Stomach (tissue), 8 donors: ENCODE measurements at regions not wholly inside any gene's neighbourhood (a gene's known extent, or its start where the extent isn't known, plus 50 kb on each side); places are given as distances from the start of the nearest gene placed in this dataset.

Source experiments
- DNase-seq, 2 donors: peaks; one replicate each; pipeline versions ENCODE4 v3.0.0 to v3.0.0-alpha.2; 2013 to 2019
- H3K27ac ChIP-seq, 5 donors: fragments of 200-600 bp in 4 of 5; sonication (generic) in 4 of 5; one replicate each; pipeline ENCODE4 v1.5.1; 2013 to 2019; ENCODE audit warnings: mild to moderate bottlenecking in 1 of 5, moderate library complexity in 1 of 5
- H3K27me3 ChIP-seq, 3 donors: fragments of 200-600 bp; sonication (generic); one replicate each; pipeline ENCODE4 v1.5.1; 2017 to 2019; ENCODE audit warnings: mixed run types in 1 of 3
- H3K36me3 ChIP-seq, 4 donors: fragments of 200-600 bp; sonication (generic); 1 replicate in 3 of 4; 2 replicates in 1 of 4; pipeline ENCODE4 v1.5.1; 2016 to 2019
- H3K4me1 ChIP-seq, 4 donors: fragments of 200-600 bp; sonication (generic); one replicate each; pipeline ENCODE4 v1.5.1; 2016 to 2019
- H3K4me3 ChIP-seq, 4 donors: fragments of 200-600 bp; sonication (generic) in 3 of 4; one replicate each; pipeline ENCODE4 v1.5.1; 2016 to 2019; ENCODE audit warnings: mild to moderate bottlenecking in 1 of 4
- H3K9me3 ChIP-seq, 4 donors: fragments of 200-600 bp; sonication (generic); one replicate each; pipeline ENCODE4 v1.5.1; 2016 to 2019
- EP300 ChIP-seq: sonication (generic); formaldehyde crosslinking; IDR thresholded peaks from one replicate; pipeline ENCODE4 v1.6.1; 2017; ENCODE audit warnings: antibody characterized with exemption
- POLR2A ChIP-seq, 4 donors: fragments of 450-650 bp; IDR thresholded peaks; one replicate each; pipeline ENCODE4 v1.6.1; 2016; ENCODE audit warnings: antibody characterized with exemption in 4 of 4, control low read depth in 2 of 4, mild to moderate bottlenecking in 1 of 4, moderate library complexity in 1 of 4
- POLR2AphosphoS5 ChIP-seq, 3 donors: sonication (generic); formaldehyde crosslinking; IDR thresholded peaks; one replicate each; pipeline ENCODE4 v1.6.1; 2016; ENCODE audit warnings: antibody characterized with exemption in 3 of 3
- whole genome bisulfite sequencing, 5 donors: extraction: QIAGEN DNeasy Blood & Tissue Kit in 3 of 5; methylation state at CpG; one replicate each; pipeline versions ENCODE4 v1.1.5 to v1.1.7; 2013 to 2018; 5-methylcytosine and 5-hydroxymethylcytosine counted together
- intact Hi-C: fragments of 100-400 bp; cut with DNase I; formaldehyde crosslinking; loops from one replicate; pipeline ENCODE4 v1.15.1; 2023; ENCODE audit warnings: low total_unique reads
- TF ChIP-seq, protein P1 (sequence below), 7 experiments: fragments of 450-650 bp in 4 of 7; fragments of 200-600 bp in 3 of 7; sonication (generic) in 3 of 7; IDR thresholded peaks; one replicate each; pipeline ENCODE4 v1.5.1; 2016 to 2019; ENCODE audit warnings: antibody characterized with exemption in 7 of 7, control low read depth in 2 of 7, mild to moderate bottlenecking in 1 of 7
- donor health status: healthy with polysubstance abuse.
- donor health status: Bipolar disorder and iron deficiency.
- donor health status: healthy.

DNA sequence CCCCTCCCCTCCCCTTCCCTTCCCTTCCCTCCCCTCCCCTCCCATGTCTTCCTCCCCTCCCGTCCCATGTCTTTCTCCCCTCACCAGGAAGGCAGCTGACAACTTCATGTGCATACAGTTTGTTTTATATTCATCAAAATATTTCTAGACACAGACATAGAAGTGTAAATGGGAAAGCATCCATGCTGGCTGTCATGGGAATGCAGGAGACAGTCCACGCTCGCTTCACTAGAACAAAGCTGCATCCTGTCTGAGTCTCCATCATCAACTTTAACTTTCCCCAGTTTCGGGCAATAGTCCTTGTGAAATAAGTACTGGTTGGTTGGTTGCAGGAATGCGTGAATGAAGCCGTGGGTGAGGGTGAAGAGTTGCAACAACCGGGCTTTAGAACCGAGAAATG, 226.9 kb downstream of the DCDC2C start:
- H3K27me3 ChIP-seq, result no peaks in the 10 kb centered on the region
- peaks cover 0 to 14% (median 5%) of the 10 kb centered on the region in 4 donors for H3K9me3 ChIP-seq
- 69 to 87% (median 75%) methylated on average over 7 to 8 of the region's 8 CpGs for WGBS, 5 donors
- H3K36me3 ChIP-seq, result no peaks in the 10 kb centered on the region
- no peak for TF ChIP-seq POLR2A (IDR thresholded peaks at IDR 0.05)
- no peak for TF ChIP-seq POLR2AphosphoS5 (IDR thresholded peaks at IDR 0.05)
- TF ChIP-seq, protein P1, sequence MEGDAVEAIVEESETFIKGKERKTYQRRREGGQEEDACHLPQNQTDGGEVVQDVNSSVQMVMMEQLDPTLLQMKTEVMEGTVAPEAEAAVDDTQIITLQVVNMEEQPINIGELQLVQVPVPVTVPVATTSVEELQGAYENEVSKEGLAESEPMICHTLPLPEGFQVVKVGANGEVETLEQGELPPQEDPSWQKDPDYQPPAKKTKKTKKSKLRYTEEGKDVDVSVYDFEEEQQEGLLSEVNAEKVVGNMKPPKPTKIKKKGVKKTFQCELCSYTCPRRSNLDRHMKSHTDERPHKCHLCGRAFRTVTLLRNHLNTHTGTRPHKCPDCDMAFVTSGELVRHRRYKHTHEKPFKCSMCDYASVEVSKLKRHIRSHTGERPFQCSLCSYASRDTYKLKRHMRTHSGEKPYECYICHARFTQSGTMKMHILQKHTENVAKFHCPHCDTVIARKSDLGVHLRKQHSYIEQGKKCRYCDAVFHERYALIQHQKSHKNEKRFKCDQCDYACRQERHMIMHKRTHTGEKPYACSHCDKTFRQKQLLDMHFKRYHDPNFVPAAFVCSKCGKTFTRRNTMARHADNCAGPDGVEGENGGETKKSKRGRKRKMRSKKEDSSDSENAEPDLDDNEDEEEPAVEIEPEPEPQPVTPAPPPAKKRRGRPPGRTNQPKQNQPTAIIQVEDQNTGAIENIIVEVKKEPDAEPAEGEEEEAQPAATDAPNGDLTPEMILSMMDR (IDR thresholded peaks at IDR 0.05), result no peak
- TF ChIP-seq EP300, result no peak
- no peak overlapping the region for H3K4me3 ChIP-seq
- intact Hi-C loops, result no loop called here
- peaks cover 0 to 10% (median 0%) of the 10 kb centered on the region in 4 donors for H3K4me1 ChIP-seq
- H3K27ac ChIP-seq, result no peak overlapping the region
- no peak for DNase-seq

DNA sequence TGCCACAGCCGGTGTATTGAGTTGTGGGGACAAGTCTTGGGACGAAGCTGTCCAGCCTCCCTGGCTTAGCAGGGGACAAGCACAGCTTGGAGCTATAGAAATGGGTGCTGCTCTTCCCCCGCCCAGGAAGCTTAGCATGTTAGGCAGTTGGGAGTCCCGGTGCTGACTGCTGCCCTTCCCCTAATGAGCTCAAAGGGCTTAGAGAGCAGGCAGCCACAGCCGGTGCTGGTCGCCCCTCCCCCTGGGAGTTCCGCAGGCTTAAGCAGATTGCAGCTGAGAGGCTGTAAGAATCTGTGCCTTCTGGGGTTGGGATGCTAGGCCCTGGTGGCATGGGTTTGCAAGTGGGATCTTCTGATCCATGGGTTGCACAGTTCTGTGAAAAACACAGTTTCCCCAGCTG, 237.3 kb downstream of the DCDC2C start:
- Histone ChIP-seq H3K27ac (no peak overlapping the region), H3K4me1 (no peaks in the 10 kb centered on the region), H3K36me3 (no peaks in the 10 kb centered on the region), H3K4me3 (no peak overlapping the region), H3K27me3 (no peaks in the 10 kb centered on the region), H3K9me3 (peaks cover 0 to 8% (median 2%) of the 10 kb centered on the region in 4 donors)
- intact Hi-C loops, result no loop called here
- TF ChIP-seq, protein P1 (IDR thresholded peaks at IDR 0.05), result no peak
- no peak for TF ChIP-seq POLR2AphosphoS5 (IDR thresholded peaks at IDR 0.05)
- no peak for TF ChIP-seq EP300
- no peak for TF ChIP-seq POLR2A (IDR thresholded peaks at IDR 0.05)
- WGBS, 5 donors, result 56 to 66% (median 57%) methylated on average over 5 to 7 of the region's 7 CpGs
- no peak for DNase-seq

GRCh38 chr2:3942841-3943240, 239.5 kb downstream of the DCDC2C start:
- TF ChIP-seq, protein P1 (IDR thresholded peaks at IDR 0.05), result no peak
- TF ChIP-seq POLR2AphosphoS5 (IDR thresholded peaks at IDR 0.05), result no peak
- no peak for TF ChIP-seq EP300
- TF ChIP-seq POLR2A (IDR thresholded peaks at IDR 0.05), result no peak
- no peak for DNase-seq
- 89 to 93% (median 91%) methylated on average over 16 to 20 of the region's 20 CpGs for WGBS, 5 donors

GRCh38 chr2:3944071-3944470, 240.7 kb downstream of the DCDC2C start:
- no peak overlapping the region for H3K4me3 ChIP-seq
- no peak for DNase-seq
- WGBS, 5 donors, result 67 to 73% (median 69%) methylated on average over 4 of the region's 4 CpGs
- no peaks in the 10 kb centered on the region for H3K36me3 ChIP-seq
- peaks cover 0 to 2% (median 0%) of the 10 kb centered on the region in 3 donors for H3K27me3 ChIP-seq
- H3K4me1 ChIP-seq, result no peaks in the 10 kb centered on the region
- peaks cover 0 to 8% (median 0%) of the 10 kb centered on the region in 4 donors for H3K9me3 ChIP-seq
- H3K27ac ChIP-seq, result no peak overlapping the region
- intact Hi-C loops, result no loop called here
- TF ChIP-seq, protein P1 (IDR thresholded peaks at IDR 0.05), result no peak
- TF ChIP-seq EP300, result no peak

More at GRCh38 chr2:3942841-3943240, 239.5 kb downstream of the DCDC2C start:
- no peaks in the 10 kb centered on the region for H3K27me3 ChIP-seq
- intact Hi-C loops, result no loop called here
- peaks cover 0 to 8% (median 2%) of the 10 kb centered on the region in 4 donors for H3K9me3 ChIP-seq
- H3K27ac ChIP-seq, result no peak overlapping the region
- no peaks in the 10 kb centered on the region for H3K4me1 ChIP-seq
- no peaks in the 10 kb centered on the region for H3K36me3 ChIP-seq
- no peak overlapping the region for H3K4me3 ChIP-seq
